Gastrocnemius medialis (tissue), 4 donors: ENCODE measurements at regions not wholly inside any gene's neighbourhood (a gene's known extent, or its start where the extent isn't known, plus 50 kb on each side); places are given as distances from the start of the nearest gene placed in this dataset.

Source experiments
- ATAC-seq, 2 donors: fragments of 150-250 bp; one replicate each; pipeline ENCODE4 v1.9.1; 2016
- DNase-seq, 2 donors: peaks; one replicate each; pipeline ENCODE4 v3.0.0-alpha.2; 2019
- H3K27ac ChIP-seq, 4 donors: fragments of 200-600 bp; sonication (generic); 1 replicate in 1 of 4; 2 replicates in 3 of 4; pipeline ENCODE4 v1.5.1; 2016 to 2018; ENCODE audit warnings: mild to moderate bottlenecking in 2 of 4, moderate library complexity in 1 of 4
- H3K27me3 ChIP-seq, 3 donors: fragments of 200-600 bp; sonication (generic) in 2 of 3; 1 replicate in 1 of 3; 2 replicates in 2 of 3; pipeline versions ENCODE4 v1.5.1 to v1.6.0; 2016 to 2019; ENCODE audit warnings: mild to moderate bottlenecking in 1 of 3, moderate library complexity in 1 of 3
- H3K36me3 ChIP-seq, 2 donors: fragments of 200-600 bp; sonication (generic) in 1 of 2; one replicate each; pipeline ENCODE4 v1.5.1; 2017 to 2018
- H3K4me1 ChIP-seq, 2 donors: fragments of 200-600 bp; sonication (generic) in 1 of 2; one replicate each; pipeline ENCODE4 v1.5.1; 2016 to 2017; ENCODE audit warnings: mild to moderate bottlenecking in 2 of 2
- H3K4me3 ChIP-seq, 4 donors: fragments of 200-600 bp; sonication (generic) in 3 of 4; 1 replicate in 1 of 4; 2 replicates in 3 of 4; pipeline ENCODE4 v1.5.1; 2016 to 2019; ENCODE audit warnings: mild to moderate bottlenecking in 2 of 4
- H3K9me3 ChIP-seq, 3 donors: fragments of 200-600 bp; sonication (generic) in 2 of 3; 1 replicate in 1 of 3; 2 replicates in 2 of 3; pipeline ENCODE4 v1.5.1; 2016 to 2019
- POLR2A ChIP-seq, 2 donors: fragments of 450-650 bp; IDR thresholded peaks; one replicate each; pipeline ENCODE4 v1.6.1; 2017; ENCODE audit warnings: antibody characterized with exemption in 2 of 2, mild to moderate bottlenecking in 2 of 2, moderate library complexity in 2 of 2
- in situ Hi-C, 4 donors: fragments of 200-750 bp; cut with MboI; loops; one replicate each; pipeline versions ENCODE4 v1.15.0 to v1.8.0; 2017; ENCODE audit warnings: low sequenced_read_pairs in 4 of 4
- intact Hi-C: fragments of 100-400 bp; cut with DNase I; formaldehyde crosslinking; loops from one replicate; pipeline ENCODE4 v1.15.1; 2023; ENCODE audit warnings: low total_unique reads
- TF ChIP-seq, protein P1 (sequence below), 5 experiments: fragments of 450-650 bp in 3 of 5; fragments of 200-600 bp in 2 of 5; sonication (generic) in 2 of 5; IDR thresholded peaks in 4 of 5; conservative IDR thresholded peaks in 1 of 5; 1 replicate in 4 of 5; 2 replicates in 1 of 5; pipeline ENCODE4 v1.5.1; 2016 to 2019; ENCODE audit warnings: antibody characterized with exemption in 5 of 5, mild to moderate bottlenecking in 3 of 5, moderate library complexity in 3 of 5

DNA sequence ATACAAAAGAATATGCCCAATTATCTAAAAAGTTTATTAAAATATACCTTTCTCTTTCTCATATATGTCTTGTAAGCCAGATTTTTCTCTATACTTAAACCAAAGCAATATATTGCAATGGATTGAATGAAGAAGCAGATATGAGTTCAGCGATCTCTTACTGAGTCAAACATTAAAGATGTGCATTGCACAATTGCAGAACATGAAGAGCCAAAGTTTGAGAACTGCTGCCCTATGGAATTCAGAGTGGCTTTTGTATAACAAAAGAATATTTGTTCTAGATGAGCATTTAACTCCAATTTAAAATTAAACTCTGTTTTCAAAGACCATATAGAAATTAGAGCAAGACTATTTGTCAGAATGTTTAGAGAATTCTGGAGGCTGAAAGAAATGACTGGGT lies 519.0 kb upstream of the DAB2 start:
- no peak for ATAC-seq
- intact Hi-C loops: no loop called here

DNA sequence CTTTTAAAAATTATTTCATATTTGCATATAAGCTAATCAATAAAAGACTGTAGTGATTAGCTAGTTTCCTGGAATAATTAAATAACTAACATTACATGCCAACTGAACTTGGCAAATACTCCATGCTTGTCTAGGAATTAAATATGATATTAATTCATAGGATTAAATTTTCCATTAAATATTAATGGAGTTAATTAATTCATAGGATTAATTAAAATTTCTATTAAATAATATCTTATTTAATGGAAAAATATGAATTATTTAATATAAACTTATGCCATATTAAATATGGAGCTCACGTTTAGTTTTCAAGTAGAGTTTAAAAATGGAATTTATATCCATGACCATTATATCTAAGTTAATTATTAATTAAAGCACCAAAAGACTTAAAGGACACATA lies 517.8 kb upstream of the DAB2 start:
- Histone ChIP-seq H3K27me3 (no peaks in the 10 kb centered on the region), H3K36me3 (no peaks in the 10 kb centered on the region), H3K27ac (no peak overlapping the region), H3K4me3 (no peak overlapping the region), H3K4me1 (no peaks in the 10 kb centered on the region), H3K9me3 (no peaks in the 10 kb centered on the region)
- intact Hi-C loops (no loop called here), in situ Hi-C loops (loop anchor here in 2 of 4 donors (10.0 kb wide), 1 partner anchor 742 kb away; no protein-coding TSS in a partner anchor)
- DNase-seq: no peak
- ATAC-seq: no peak
- no peak for TF ChIP-seq POLR2A (IDR thresholded peaks at IDR 0.05)
- TF ChIP-seq, protein P1, sequence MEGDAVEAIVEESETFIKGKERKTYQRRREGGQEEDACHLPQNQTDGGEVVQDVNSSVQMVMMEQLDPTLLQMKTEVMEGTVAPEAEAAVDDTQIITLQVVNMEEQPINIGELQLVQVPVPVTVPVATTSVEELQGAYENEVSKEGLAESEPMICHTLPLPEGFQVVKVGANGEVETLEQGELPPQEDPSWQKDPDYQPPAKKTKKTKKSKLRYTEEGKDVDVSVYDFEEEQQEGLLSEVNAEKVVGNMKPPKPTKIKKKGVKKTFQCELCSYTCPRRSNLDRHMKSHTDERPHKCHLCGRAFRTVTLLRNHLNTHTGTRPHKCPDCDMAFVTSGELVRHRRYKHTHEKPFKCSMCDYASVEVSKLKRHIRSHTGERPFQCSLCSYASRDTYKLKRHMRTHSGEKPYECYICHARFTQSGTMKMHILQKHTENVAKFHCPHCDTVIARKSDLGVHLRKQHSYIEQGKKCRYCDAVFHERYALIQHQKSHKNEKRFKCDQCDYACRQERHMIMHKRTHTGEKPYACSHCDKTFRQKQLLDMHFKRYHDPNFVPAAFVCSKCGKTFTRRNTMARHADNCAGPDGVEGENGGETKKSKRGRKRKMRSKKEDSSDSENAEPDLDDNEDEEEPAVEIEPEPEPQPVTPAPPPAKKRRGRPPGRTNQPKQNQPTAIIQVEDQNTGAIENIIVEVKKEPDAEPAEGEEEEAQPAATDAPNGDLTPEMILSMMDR (IDR thresholded peaks at IDR 0.05 in 4 of 5, conservative IDR thresholded peaks at IDR 0.05 in 1 of 5): no peak

More for the DNA sequence above, 519.0 kb upstream of the DAB2 start:
- no peak for DNase-seq
- TF ChIP-seq, protein P1 (IDR thresholded peaks at IDR 0.05 in 4 of 5, conservative IDR thresholded peaks at IDR 0.05 in 1 of 5): no peak
- no peak for TF ChIP-seq POLR2A (IDR thresholded peaks at IDR 0.05)
- H3K27ac ChIP-seq: no peak overlapping the region
- H3K9me3 ChIP-seq: no peaks in the 10 kb centered on the region
- no peaks in the 10 kb centered on the region for H3K27me3 ChIP-seq
- no peaks in the 10 kb centered on the region for H3K36me3 ChIP-seq
- in situ Hi-C loops: loop anchor here in 2 of 4 donors (10.0 kb wide), 1 partner anchor 741 kb away; no protein-coding TSS in a partner anchor
- no peaks in the 10 kb centered on the region for H3K4me1 ChIP-seq
- H3K4me3 ChIP-seq: no peak overlapping the region

DNA sequence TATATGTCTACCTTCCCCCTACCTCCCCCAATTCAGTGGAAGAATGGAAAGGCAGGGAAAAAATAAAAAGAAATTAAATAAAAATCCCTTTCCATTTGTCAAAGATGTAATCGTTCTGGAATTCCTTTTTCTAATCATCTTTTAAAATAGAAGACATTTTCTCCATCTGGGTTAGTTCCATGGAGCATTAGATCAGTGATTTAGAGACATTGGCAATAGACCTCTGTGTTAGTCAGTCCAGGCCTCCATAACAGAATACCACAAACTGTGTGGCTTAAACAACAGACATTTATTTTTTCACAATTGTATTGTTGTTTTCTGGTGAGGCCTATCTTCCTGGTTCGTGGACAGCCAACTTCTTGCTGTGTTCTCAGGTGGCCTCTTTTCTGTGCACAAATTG lies 516.6 kb upstream of the DAB2 start:
- H3K4me1 ChIP-seq: no peaks in the 10 kb centered on the region
- TF ChIP-seq, protein P1 (IDR thresholded peaks at IDR 0.05 in 4 of 5, conservative IDR thresholded peaks at IDR 0.05 in 1 of 5): no peak
- intact Hi-C loops (no loop called here), in situ Hi-C loops (loop anchor here in 2 of 4 donors (10.0 kb wide), 1 partner anchor 743 kb away; no protein-coding TSS in a partner anchor)
- H3K27me3 ChIP-seq: no peaks in the 10 kb centered on the region
- H3K36me3 ChIP-seq: no peaks in the 10 kb centered on the region
- no peak overlapping the region for H3K27ac ChIP-seq
- no peak overlapping the region for H3K4me3 ChIP-seq
- DNase-seq (no peak), ATAC-seq (no peak)
- no peaks in the 10 kb centered on the region for H3K9me3 ChIP-seq

DNA sequence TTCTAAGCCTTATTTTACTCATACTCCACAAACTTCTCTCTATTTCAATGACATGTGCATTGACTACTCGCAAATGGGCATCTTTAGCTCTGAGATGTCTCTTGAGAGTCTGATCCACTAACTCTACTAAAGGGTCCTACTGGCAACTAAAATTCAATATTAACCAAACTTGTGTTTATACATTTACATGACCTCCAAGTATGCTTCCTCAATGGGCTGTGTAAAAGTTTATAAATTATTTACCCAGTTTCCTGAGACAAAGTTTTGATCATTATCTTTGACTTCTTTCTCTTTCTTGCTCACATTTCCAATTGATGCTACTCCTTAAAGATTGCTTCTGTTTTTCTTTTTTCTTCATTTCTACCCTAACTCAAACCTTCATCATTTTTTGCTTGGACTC lies 510.1 kb upstream of the DAB2 start:
- in situ Hi-C loops (no loop called here), intact Hi-C loops (no loop called here)
- H3K27me3 ChIP-seq: no peaks in the 10 kb centered on the region
- no peak for ATAC-seq
- DNase-seq: no peak
- no peaks in the 10 kb centered on the region for H3K4me1 ChIP-seq
- H3K9me3 ChIP-seq: no peaks in the 10 kb centered on the region
- no peak overlapping the region for H3K4me3 ChIP-seq
- no peak overlapping the region for H3K27ac ChIP-seq
- TF ChIP-seq, protein P1 (IDR thresholded peaks at IDR 0.05 in 4 of 5, conservative IDR thresholded peaks at IDR 0.05 in 1 of 5): no peak
- TF ChIP-seq POLR2A (IDR thresholded peaks at IDR 0.05): no peak
- H3K36me3 ChIP-seq: no peaks in the 10 kb centered on the region

DNA sequence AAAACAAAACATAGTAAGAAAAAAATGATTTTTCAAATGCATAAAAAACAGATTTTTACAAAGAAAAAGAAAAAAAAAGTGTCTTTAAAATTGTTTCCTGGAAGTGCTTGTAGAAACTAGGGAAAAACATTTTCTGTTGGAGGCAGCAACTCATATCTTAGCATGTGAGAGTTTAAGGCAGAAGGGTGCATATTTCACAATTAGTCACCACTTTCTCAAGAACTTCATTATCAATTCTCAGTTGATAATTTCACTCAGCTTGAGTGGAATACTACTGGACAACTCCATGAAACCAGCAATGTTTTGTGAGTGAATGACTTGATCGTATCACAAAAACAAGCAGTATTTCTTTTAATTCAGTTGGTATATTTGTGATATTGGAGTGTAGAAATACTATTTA lies 508.3 kb upstream of the DAB2 start:
- no peak for ATAC-seq
- intact Hi-C loops (no loop called here), in situ Hi-C loops (no loop called here)
- Histone ChIP-seq H3K4me1 (no peaks in the 10 kb centered on the region), H3K36me3 (no peaks in the 10 kb centered on the region), H3K4me3 (no peak overlapping the region), H3K27me3 (no peaks in the 10 kb centered on the region), H3K27ac (no peak overlapping the region), H3K9me3 (no peaks in the 10 kb centered on the region)
- DNase-seq: no peak
- TF ChIP-seq, protein P1 (IDR thresholded peaks at IDR 0.05 in 4 of 5, conservative IDR thresholded peaks at IDR 0.05 in 1 of 5): no peak
- TF ChIP-seq POLR2A (IDR thresholded peaks at IDR 0.05): no peak
